ENCODE measurements at regions not wholly inside any gene's neighbourhood (a gene's known extent, or its start where the extent isn't known, plus 50 kb on each side); places are given as distances from the start of the nearest gene placed in this dataset.

DNA sequence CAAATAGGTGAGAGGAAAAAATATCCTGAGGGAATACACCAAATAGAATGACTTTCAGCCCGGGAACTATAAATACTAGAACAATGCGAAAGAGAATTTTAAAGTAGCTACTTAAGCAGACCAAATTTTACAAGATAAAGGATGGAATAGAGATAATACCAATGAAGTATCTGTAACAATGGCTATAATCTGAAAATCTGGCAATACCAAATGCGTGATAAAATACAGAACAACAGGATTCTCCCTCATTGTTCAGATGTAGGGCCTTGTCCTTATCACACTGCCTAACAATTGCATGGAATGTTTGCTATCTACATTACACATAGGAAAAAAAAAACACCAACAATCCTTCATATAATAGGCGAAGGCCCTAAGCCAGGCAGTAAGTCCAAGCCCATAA is 815.4 kb upstream of the MDGA2 start:
- Mint-ChIP-seq H3K4me3 (no peak overlapping the region), H3K27ac (no peak overlapping the region), H3K27me3 (no peaks in the 10 kb centered on the region), H3K36me3 (ENCODE audit: low read depth) (no peaks in the 10 kb centered on the region), H3K9me3 (peaks cover 21% of the 10 kb centered on the region), H3K4me1 (no peaks in the 10 kb centered on the region)
- no peak for ATAC-seq (replicated peaks)

DNA sequence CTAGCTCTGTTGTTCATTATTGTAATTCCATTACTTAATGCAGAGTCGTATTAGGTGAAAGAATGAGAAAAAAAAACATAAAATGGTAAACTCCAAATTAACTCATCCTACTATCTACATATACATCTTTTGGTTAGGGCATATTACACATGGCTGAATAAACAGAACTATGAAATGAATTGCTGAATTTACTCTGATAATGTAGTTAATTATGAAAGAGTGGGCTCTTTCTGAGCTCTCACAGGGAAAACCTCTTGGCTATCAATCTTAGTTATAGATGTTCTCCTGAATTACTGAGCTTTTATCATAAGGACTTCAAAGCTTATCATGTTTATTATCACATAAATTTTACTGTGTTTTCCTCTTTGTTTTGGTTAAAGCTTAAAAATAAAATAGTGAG is 798.5 kb upstream of the MDGA2 start:
- H3K9me3 Mint-ChIP-seq, result no peaks in the 10 kb centered on the region
- H3K27me3 Mint-ChIP-seq, result no peaks in the 10 kb centered on the region
- ATAC-seq (replicated peaks), result no peak
- H3K4me3 Mint-ChIP-seq, result no peak overlapping the region
- no peak overlapping the region for H3K27ac Mint-ChIP-seq
- no peaks in the 10 kb centered on the region for H3K36me3 Mint-ChIP-seq (ENCODE audit: low read depth)
- no peaks in the 10 kb centered on the region for H3K4me1 Mint-ChIP-seq

DNA sequence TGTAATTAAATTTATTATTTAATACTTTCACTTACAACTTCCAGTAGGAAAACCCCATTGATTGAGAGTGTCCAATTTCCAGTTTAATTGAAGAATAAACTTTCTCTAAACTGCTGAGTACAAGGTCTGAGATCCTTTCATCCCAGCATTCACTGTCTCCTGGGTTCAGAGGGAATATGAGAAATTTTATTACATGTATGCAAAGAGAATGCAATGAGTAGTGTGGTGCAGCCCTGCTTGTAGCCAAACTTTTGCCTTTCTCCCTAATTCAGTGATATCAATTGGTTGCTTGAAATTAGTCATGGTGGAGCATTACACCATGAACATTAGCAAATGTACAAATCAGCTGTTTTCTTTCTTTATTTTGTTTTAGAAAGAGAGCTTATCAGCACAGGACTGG is 780.6 kb upstream of the MDGA2 start:
- H3K36me3 Mint-ChIP-seq (ENCODE audit: low read depth), result no peaks in the 10 kb centered on the region
- no peak overlapping the region for H3K27ac Mint-ChIP-seq
- no peaks in the 10 kb centered on the region for H3K9me3 Mint-ChIP-seq
- ATAC-seq (replicated peaks), result no peak
- H3K4me1 Mint-ChIP-seq, result no peaks in the 10 kb centered on the region
- H3K4me3 Mint-ChIP-seq, result no peak overlapping the region
- H3K27me3 Mint-ChIP-seq, result no peaks in the 10 kb centered on the region

DNA sequence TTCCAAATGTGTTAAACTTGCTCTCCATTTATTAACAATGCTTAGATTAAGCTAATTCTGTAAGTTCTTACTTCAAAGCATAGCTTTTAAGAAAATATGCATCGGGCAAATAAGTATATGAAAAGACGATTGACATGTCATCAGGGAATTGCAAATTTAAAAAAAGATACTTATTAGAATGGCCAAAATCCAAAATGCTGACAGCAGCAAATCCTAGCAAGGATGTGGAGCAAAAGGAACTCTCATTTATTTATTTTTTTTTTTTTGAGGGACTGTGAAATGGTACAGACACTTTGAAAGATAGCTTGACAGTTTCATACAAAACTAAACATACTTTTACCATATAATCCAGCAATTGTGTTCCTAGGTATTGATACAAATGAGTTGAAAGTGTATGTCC is 779.5 kb upstream of the MDGA2 start:
- Mint-ChIP-seq H3K4me1 (no peaks in the 10 kb centered on the region), H3K27ac (no peak overlapping the region), H3K27me3 (no peaks in the 10 kb centered on the region), H3K36me3 (ENCODE audit: low read depth) (no peaks in the 10 kb centered on the region), H3K4me3 (no peak overlapping the region), H3K9me3 (no peaks in the 10 kb centered on the region)
- no peak for ATAC-seq (replicated peaks)

DNA sequence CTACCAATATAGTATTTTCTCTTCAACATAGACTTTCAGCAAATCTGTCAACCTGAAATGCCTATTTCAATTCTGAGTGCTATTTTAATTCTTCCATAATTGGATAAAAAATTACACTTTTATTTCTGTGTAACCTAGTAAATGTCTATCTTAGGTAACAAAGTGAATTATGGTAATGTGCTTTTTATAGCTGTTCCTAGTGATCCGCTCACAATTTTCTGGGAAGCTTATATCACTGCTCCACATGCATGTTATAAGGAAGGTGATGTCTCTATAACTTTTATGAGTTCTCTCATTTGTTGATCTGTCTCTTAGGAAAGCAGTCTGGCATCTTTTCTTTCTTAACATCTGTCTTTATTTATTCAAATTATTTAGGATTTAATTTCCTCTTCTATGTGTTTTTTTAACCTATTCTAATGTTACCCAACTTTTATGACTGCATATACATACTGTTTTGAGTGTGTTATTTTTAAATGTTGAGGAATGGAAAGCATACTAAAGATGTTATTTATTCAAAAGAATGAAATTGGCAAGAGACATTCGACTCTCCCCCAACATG is 777.1 kb upstream of the MDGA2 start:
- no peak overlapping the region for H3K27ac Mint-ChIP-seq
- no peak overlapping the region for H3K4me3 Mint-ChIP-seq
- H3K4me1 Mint-ChIP-seq, result no peaks in the 10 kb centered on the region
- no peaks in the 10 kb centered on the region for H3K36me3 Mint-ChIP-seq (ENCODE audit: low read depth)
- no peak for ATAC-seq (replicated peaks)
- H3K9me3 Mint-ChIP-seq, result peaks cover 7% of the 10 kb centered on the region
- H3K27me3 Mint-ChIP-seq, result no peaks in the 10 kb centered on the region

- Mint-ChIP-seq H3K9me3 (peaks cover 5% of the 10 kb centered on the region), H3K4me3 (no peak overlapping the region), H3K27me3 (no peaks in the 10 kb centered on the region), H3K36me3 (ENCODE audit: low read depth) (no peaks in the 10 kb centered on the region), H3K4me1 (no peaks in the 10 kb centered on the region), H3K27ac (no peak overlapping the region)
- ATAC-seq (replicated peaks), result no peak
These were observed 759.8 kb upstream of the MDGA2 start for GRCh38 chr14:48435221-48435620.

DNA sequence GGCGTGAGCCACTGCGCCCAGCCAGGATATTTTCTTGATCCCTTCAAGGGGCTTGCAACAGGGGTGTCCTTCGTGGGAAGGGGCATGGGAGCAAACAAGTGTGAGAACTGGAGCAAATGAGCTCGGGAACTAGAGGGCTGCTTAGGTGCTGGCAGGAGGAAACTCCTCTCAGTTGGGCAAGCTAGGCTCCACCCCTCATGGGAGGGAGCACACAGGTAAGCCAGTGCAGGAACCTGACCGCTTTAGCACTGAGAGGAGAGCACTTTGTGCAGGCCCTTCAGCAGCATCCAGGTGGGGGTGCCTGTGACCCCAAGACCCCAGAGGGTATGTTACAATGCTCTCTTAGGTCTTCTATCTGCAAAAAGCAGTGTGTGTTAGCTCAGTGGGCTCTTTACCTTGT is 755.4 kb upstream of the MDGA2 start:
- no peaks in the 10 kb centered on the region for H3K4me1 Mint-ChIP-seq
- H3K27me3 Mint-ChIP-seq, result no peaks in the 10 kb centered on the region
- no peak overlapping the region for H3K27ac Mint-ChIP-seq
- no peak overlapping the region for H3K4me3 Mint-ChIP-seq
- H3K9me3 Mint-ChIP-seq, result peaks cover 5% of the 10 kb centered on the region
- H3K36me3 Mint-ChIP-seq (ENCODE audit: low read depth), result no peaks in the 10 kb centered on the region
- ATAC-seq (replicated peaks), result no peak

GRCh38 chr14:48429512-48429911 is 754.1 kb upstream of the MDGA2 start:
- Mint-ChIP-seq H3K27ac (no peak overlapping the region), H3K9me3 (peaks cover 5% of the 10 kb centered on the region), H3K27me3 (no peaks in the 10 kb centered on the region), H3K36me3 (ENCODE audit: low read depth) (no peaks in the 10 kb centered on the region), H3K4me3 (no peak overlapping the region), H3K4me1 (no peaks in the 10 kb centered on the region)
- no peak for ATAC-seq (replicated peaks)

DNA sequence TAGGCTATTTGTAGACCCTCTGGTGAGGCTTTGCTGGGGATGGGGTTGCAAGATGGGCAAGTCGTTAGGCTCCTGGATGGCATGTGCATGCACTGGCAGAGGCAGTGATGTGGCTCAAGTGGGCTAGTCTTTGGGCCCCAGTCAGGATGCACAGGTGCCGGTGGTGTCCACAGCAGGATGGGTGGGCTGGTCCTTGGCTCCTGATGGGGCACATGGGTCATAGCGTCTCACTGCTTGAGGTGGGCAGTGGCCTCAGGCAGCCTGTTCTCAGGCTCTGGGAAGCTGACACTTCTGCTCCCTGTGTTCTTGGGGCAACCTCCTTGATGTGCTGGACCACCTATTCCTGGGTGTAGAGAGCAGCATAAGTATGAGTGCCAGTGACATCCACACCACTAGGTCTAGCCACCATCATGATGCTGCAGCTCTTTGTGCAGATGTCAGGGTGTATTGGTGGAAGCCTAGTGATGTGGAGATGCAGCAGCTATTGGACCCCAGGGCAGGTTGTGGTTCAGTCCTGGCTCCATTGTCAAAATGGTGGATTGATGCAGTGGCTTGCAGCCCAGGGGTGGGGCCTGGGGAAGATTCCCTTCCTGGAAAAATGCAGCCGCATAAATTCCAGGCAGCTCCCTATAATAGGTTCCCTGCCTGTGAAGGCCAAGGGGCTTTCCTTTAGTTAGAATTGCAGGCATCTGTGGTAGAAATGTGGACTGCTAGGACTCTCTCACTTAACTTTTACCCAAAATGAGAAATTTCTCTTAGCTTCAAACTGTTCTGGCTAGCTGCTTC is 742.5 kb upstream of the MDGA2 start:
- H3K9me3 Mint-ChIP-seq, result peaks cover 18% of the 10 kb centered on the region
- no peak overlapping the region for H3K27ac Mint-ChIP-seq
- H3K27me3 Mint-ChIP-seq, result no peaks in the 10 kb centered on the region
- no peak for ATAC-seq (replicated peaks)
- no peaks in the 10 kb centered on the region for H3K4me1 Mint-ChIP-seq
- no peaks in the 10 kb centered on the region for H3K36me3 Mint-ChIP-seq (ENCODE audit: low read depth)
- H3K4me3 Mint-ChIP-seq, result no peak overlapping the region

DNA sequence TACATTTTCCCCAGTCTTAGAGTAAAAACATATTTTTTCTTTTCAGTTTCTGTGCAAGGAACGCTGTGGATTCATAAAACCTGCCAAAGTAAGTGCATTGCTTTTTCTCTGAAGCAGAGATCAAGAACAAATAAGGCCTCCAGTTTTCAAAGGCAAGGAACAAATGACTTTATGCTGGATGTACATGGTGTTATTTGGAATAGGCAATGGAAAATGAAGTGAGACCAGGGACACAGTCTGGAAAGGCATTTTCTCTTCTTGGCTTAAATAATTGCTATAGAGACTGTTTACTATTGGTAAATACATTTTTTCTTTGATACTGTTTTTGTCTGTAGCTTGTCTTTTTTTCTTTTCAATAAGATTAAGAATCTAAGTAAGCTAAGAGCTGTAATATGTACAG is 725.9 kb upstream of the MDGA2 start:
- Mint-ChIP-seq H3K4me3 (no peak overlapping the region), H3K9me3 (peaks cover 9% of the 10 kb centered on the region), H3K4me1 (no peaks in the 10 kb centered on the region), H3K27me3 (no peaks in the 10 kb centered on the region), H3K27ac (no peak overlapping the region), H3K36me3 (ENCODE audit: low read depth) (no peaks in the 10 kb centered on the region)
- ATAC-seq (replicated peaks), result no peak

- Mint-ChIP-seq H3K36me3 (ENCODE audit: low read depth) (no peaks in the 10 kb centered on the region), H3K4me1 (no peaks in the 10 kb centered on the region), H3K4me3 (no peak overlapping the region)
These were observed 723.4 kb upstream of the MDGA2 start for GRCh38 chr14:48398675-48399282.

DNA sequence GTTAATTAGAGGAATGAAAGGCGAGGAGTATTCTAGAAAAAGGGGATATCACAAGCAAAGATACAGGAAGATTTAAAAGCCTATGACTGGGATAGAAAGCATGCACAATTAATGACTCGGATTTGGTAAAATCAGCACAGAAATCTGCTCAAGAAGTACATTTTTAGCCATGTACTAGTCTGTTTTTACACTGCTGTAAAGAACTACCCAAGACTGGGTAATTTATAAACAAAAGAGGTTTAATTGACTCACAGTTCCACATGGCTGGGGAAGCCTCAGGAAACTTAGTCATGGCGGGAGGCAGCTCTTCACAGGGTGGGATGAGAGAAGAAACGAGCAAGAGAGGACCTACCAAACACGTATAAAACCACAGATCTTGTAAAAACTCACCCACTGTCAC is 716.3 kb upstream of the MDGA2 start:
- no peaks in the 10 kb centered on the region for H3K36me3 Mint-ChIP-seq (ENCODE audit: low read depth)
- no peak for ATAC-seq (replicated peaks)
- no peak overlapping the region for H3K27ac Mint-ChIP-seq
- no peaks in the 10 kb centered on the region for H3K4me1 Mint-ChIP-seq
- no peak overlapping the region for H3K4me3 Mint-ChIP-seq
- no peaks in the 10 kb centered on the region for H3K27me3 Mint-ChIP-seq
- H3K9me3 Mint-ChIP-seq, result peaks cover 5% of the 10 kb centered on the region

More at GRCh38 chr14:48398675-48399282, 723.4 kb upstream of the MDGA2 start:
- Mint-ChIP-seq H3K27ac (no peak overlapping the region), H3K9me3 (no peaks in the 10 kb centered on the region), H3K27me3 (no peaks in the 10 kb centered on the region)
- ATAC-seq (replicated peaks), result no peak

DNA sequence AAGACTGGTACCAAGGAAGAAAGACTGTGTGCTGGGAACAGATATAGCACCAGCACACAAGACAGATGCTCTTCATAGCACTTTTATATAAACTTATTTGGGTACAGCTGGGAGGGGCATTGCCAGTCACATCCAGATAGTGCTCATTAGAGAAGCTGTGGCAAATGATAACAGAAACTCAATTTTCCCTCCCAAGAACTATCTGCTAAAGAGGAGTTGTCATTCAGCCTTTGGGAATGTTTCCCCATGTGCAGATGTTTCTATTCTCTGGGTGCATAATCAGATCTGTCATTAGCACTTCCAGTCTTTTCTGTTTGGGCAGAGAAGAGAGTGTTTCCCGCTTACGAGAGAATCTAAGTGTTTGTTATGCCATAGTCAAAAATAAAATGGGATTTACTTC is 714.9 kb upstream of the MDGA2 start:
- ATAC-seq (replicated peaks), result no peak
- no peak overlapping the region for H3K4me3 Mint-ChIP-seq
- H3K36me3 Mint-ChIP-seq (ENCODE audit: low read depth), result no peaks in the 10 kb centered on the region
- H3K9me3 Mint-ChIP-seq, result peaks cover 5% of the 10 kb centered on the region
- H3K27ac Mint-ChIP-seq, result no peak overlapping the region
- no peaks in the 10 kb centered on the region for H3K4me1 Mint-ChIP-seq
- H3K27me3 Mint-ChIP-seq, result no peaks in the 10 kb centered on the region

DNA sequence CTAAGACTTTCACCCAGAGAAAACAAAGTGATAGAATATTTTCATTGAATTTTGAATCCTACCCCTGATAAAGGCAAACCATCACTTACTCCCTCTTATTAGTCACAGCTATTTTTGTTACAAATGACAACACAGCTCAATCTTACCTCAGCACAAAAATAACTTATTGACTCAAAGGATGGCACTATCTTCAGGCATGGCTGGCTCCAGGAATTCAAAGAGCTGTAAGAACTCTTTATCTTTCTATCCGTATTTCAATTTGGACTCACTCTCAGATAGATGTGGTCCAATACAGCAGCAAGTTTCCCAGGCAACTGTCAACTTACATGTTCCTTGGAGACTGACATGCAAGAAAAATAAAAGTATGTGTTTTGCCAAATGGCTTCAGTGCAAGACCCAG is 709.4 kb upstream of the MDGA2 start:
- no peak overlapping the region for H3K27ac Mint-ChIP-seq
- no peaks in the 10 kb centered on the region for H3K4me1 Mint-ChIP-seq
- ATAC-seq (replicated peaks), result no peak
- H3K4me3 Mint-ChIP-seq, result no peak overlapping the region
- no peaks in the 10 kb centered on the region for H3K27me3 Mint-ChIP-seq
- H3K36me3 Mint-ChIP-seq (ENCODE audit: low read depth), result no peaks in the 10 kb centered on the region
- H3K9me3 Mint-ChIP-seq, result no peaks in the 10 kb centered on the region

DNA sequence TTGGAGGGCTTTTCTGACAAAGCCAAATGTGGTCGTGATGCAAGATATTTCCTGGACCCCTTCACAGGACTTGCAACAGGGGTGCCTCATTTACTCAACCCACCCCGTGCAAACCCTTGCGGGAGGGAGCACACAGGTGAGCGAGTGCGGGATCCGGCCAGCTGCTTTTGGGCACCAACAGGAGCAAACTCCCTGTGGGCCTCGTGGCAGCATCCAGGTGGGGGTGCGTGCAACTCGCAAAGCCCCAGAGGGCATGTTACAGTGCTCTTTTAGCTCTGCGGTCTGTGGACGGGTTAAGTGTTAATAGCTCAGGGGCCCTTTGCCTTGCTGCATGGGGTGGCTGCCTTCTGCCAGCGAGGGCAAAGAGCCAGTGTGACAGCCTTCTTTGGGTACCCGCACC is 707.6 kb upstream of the MDGA2 start:
- Mint-ChIP-seq H3K27me3 (no peaks in the 10 kb centered on the region), H3K4me1 (no peaks in the 10 kb centered on the region), H3K9me3 (peaks cover 5% of the 10 kb centered on the region), H3K36me3 (ENCODE audit: low read depth) (no peaks in the 10 kb centered on the region), H3K27ac (no peak overlapping the region), H3K4me3 (no peak overlapping the region)
- no peak for ATAC-seq (replicated peaks)

Measured in activated T-helper 17 cell treated with anti-CD3 and anti-CD28 coated beads, Interleukin-2, amount 50 U/mL, for 72 hours (primary cell).